Stimulated activated CD4-positive, alpha-beta T cell treated with anti-CD3 and anti-CD28 coated beads, Interleukin-12 subunit alpha, Interleukin-12 subunit beta, amount 100 ng/mL, for 48 hours (primary cell): ENCODE measurements at regions not wholly inside any gene's neighbourhood (a gene's known extent, or its start where the extent isn't known, plus 50 kb on each side); places are given as distances from the start of the nearest gene placed in this dataset.

Source experiments
- DNase-seq, 3 donors: peaks; one replicate each; pipeline ENCODE4 v3.0.0-alpha.2; 2020; ENCODE audit warnings: low read depth in 2 of 3, low spot score in 1 of 3

DNA sequence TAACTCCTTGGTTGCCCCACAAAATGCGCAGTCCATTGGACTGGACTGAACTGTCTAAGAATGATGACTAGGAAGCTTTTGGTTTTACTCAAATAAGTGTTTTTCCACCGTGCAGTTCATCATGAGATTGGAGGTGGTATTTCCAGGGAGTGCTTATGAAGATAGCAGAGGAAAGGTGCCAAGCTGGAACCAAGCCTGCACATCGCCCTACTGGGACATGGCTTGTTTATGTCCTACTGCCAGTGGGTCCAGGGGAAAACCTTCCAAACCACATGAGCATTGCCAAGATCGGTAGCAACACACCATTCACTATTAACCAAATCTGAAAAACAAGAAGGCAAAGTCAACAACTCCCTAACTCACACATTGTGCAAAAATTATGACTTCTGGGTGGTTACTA is 54.7 kb upstream of the DSCAM start:
- no peak for DNase-seq

DNA sequence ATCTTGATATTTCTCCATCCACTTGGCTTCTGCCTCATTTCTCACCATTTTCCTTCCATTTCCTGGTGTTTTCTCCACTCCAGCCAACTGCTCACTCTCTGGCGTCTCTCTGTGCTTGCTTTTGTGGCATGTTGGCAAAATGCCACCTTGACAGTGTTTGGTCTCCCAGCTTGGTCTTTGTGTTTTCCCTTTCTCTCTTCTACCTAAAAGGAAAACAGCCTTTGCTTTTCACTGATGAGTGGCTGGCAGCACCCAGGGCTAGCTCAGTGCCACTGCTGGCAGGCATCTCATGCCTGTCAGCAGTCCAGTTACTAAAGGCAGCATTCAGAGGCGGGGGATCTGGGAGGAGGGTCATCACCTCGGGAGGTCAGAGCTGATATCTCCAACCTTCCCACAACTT is 55.3 kb upstream of the DSCAM start:
- DNase-seq: no peak

DNA sequence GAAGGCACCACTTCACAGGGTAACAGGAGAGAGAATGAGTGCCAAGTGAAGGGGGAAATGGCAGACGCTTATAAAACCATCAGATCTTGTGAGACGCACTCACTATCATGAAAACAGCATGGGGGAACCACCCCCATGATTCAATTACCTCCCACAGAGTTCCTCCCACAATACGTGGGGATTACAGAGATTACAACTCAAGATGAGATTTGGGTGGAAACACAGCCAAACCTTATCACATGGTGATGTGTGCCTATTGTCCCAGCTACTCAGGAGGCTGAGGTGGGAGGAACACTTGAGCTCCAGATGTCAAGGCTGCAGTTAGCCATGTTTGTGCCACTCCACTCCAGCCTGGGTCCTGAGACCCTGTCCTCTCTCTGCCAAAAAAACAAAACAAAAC is 56.0 kb upstream of the DSCAM start:
- no peak for DNase-seq

- DNase-seq: no peak
Observed at GRCh38 chr21:40905251-40905650, 58.3 kb upstream of the DSCAM start.

DNA sequence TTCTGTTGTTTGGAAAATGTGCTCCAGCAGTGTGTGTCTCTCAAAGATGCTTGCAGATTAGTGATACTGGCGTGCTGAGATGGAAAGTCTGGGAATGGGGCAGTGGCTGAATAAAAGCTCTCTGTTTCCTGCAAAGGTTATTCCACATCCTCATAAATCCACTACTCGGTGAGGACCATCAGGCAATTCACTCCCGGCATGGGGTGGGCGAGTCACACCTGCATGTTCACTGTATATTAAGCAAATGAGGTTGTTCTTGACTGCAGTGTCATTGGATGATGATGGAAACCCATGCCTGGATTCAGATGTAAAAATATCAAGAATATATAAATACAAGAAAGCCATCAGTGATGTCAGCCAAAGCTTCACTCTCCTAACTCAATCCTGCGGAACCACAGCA is 65.4 kb upstream of the DSCAM start:
- no peak for DNase-seq

- no peak for DNase-seq
Observed at GRCh38 chr21:40915114-40915513, 68.2 kb upstream of the DSCAM start.

DNA sequence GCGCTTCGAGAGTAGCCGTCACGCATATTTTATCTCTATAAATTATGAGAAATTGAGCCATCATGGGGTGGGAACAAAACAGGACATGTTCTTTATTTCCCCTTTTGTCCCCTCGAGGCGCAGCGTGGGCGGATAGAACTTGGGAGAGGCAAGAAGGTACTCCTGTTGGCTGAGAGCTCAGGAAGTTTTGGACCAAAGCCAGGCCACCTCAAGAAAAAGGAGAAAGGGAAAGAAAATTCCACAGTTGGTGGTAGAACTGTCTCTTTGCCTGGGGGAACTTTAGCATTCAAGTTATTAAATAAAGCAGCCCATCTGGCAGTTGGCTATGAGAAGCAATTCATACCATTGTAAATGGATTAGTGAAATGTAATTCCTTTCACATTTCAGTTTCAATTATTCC is 76.4 kb upstream of the DSCAM start:
- DNase-seq: no peak

- no peak for DNase-seq
Observed at GRCh38 chr21:40923901-40924300, 76.9 kb upstream of the DSCAM start.

DNA sequence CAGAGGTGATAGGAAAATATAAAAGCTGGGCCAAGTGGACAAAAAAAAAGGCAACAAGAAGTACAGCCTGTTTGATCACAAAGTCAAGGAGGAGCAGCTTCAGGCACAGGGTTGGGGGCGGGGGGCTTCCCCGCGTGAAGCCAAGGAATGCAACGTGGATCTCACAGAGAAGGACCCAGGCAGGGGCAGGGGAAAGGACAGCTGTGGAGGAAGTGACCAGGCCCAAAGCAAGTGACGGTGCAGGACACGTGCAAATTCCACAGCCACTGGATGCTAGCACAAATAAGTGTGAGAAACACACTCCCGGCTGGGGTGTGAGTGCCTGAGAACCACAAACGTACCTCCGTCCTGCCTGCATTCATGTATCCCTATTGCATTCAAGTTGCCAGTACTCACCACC is 77.7 kb upstream of the DSCAM start:
- DNase-seq: no peak

DNA sequence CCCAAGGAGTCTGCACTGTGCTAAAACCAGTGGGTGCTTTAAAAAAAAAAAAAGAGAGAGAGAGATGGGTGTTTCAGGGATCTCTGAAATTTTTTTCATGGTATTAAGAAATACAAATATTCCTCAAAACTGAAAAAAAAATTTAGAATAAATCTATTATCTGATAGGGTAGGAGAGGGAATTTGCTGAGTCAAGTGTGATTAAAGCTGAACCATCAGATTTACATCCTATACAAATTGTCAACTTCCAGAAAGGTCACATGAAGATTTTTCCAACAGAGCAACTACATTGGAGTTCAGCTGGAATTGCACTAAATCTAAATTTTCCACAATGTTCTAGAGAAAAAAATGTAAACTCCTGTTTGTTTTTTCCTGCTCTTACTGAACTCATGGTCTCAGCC is 79.3 kb upstream of the DSCAM start:
- DNase-seq: no peak

GRCh38 chr21:40929833-40930232 is 82.9 kb upstream of the DSCAM start:
- DNase-seq: no peak

DNA sequence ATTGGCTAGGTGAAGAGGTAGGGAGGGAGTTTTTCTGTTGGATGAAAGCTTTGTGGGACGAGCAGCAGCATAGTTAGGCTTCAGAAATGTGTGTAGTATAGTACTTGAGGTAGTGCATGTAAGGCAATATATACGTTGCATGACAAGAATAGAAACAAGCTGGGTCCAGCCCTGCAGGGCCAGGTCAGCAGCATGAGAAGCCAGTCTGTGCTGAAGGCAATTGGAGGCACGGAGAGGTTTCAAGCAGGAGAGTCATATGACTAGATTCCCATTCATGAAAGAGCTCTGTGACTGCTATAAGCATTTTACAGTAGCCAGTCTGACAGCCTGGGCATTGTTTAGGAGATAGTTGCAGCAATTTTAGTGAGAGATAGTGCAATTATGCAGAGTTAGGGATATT is 84.2 kb upstream of the DSCAM start:
- DNase-seq: no peak

GRCh38 chr21:40936178-40936577 is 89.2 kb upstream of the DSCAM start:
- DNase-seq: no peak

- no peak for DNase-seq
Observed at GRCh38 chr21:40936771-40937261, 89.9 kb upstream of the DSCAM start.

DNA sequence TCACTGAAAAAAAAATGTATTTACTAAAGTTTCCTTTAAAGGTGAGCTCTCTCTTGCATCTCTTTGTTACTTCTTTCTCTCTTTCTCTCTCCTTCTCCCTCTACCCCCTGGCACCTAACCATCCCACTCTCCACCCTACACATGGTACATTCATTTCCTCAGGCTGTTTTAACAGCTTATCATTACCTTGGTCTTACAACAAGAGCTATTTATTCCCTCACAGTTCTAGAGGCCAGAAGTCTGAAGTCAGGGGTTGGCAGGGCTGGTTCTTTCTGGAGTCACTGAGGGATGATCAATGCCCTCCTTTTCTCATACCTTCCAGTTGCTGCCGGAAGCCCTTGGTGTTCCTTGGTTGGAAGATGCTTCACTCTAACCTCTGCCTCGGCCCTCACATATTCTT is 91.1 kb upstream of the DSCAM start:
- DNase-seq: no peak

DNA sequence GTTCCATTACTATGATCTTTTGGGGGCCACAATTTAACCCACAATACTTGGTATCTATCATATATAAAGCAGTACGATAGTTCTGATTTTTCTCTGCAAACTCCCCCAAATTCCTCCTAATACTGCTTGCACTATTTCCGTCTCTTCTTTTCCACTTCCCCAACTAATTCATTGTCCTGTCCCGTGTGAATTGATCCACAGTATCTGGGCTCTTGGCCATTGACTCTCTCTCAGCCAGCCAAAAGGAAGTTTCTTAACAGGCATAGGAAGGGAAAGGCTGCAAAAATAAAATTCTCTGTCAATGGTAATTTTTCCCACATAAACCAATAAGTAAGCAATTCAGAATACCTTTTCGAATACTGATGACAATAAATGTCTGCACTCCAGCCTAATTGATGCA is 91.7 kb upstream of the DSCAM start:
- DNase-seq: no peak

- DNase-seq: no peak
Observed at GRCh38 chr21:40947713-40948112, 100.8 kb upstream of the DSCAM start.

- no peak for DNase-seq
Observed at GRCh38 chr21:40950970-40951369, 104.0 kb upstream of the DSCAM start.

DNA sequence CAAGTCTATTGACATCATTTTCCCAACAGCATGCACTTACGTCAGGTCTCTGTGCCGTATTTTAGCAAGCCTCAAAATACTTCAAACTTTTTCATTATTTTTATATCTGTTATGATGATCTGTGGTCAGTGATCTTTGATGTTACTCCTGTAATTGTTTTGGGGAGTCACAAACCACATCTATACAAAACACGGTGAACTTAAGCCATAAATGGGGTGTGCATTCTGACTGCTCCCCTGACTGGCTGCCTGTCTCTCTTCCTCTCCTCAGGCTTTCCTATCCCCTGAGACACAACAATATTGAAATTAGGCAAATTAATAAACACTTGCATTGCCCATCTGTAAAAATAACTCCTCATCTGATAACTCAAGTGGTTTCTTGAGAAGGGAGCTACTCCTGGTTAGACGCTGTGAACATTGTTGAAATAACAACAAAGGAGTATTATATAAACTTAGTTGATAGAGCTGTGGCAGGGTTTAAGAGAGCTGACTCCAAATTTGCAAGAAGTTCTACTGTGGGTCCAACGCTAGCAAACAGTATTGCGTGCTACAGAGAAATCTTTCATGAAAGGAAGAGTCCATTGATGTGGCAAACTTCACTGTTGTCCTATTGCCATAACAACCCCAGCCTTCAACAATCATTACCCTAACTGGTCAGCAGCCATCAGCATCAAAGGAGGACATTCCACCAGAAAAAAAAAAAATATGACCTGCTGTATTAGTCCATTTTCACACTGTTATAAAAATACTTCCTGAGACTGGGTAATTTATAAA is 105.8 kb upstream of the DSCAM start:
- DNase-seq: no peak

- DNase-seq: no peak
Observed at GRCh38 chr21:40964691-40965090, 117.7 kb upstream of the DSCAM start.

DNA sequence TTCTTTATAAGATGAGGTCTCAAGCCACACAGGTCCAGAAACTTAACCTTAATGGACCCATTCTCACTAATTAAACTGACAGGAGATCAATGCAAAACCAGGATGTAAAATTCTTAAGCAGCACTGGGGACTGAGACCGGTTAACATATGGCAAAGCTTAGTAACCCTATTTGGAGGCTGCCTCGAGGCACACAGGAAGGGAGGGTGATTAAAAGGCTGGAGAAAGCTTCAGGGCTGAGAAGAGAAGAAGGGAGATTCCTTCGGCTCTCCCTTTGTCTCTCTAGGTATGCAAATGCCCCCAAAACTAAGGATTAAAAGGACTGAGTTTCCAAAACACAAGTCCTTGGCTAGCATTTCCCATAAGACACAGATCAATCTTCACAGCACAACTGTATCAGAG is 120.8 kb upstream of the DSCAM start:
- DNase-seq: no peak

DNA sequence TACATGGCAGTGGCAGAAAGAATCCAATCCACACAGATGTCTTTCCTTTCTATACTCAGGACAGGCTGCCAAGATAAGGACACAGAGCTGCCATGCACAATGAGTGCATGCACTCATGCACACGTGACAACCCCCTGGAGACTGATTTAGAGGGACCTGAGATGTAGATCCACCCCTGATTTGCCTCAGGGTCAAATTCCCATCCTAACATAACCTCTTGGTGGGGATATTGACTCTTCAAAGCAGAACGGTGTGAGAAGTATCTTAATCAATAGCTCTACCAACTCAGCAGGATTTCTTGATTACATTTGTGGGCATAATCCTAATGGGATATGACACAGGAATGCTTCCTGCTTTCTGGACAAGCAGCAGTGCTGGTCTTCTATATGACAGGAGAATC is 125.2 kb upstream of the DSCAM start:
- no peak for DNase-seq
